GM20431 (cell line): ENCODE measurements at regions not wholly inside any gene's neighbourhood (a gene's known extent, or its start where the extent isn't known, plus 50 kb on each side); places are given as distances from the start of the nearest gene placed in this dataset.
"Not testable (repeated sequence)": the region's sequence is repeated elsewhere in the genome, so short reads cannot be mapped to it uniquely, and the experiment has no call there.

Source experiments
- in situ Hi-C: fragments of 300-500 bp; cut with MseI, MboI; formaldehyde crosslinking; loops from one replicate; pipeline ENCODE4 v1.15.0; 2020; ENCODE audit warnings: low sequenced_read_pairs; ENCODE audit not compliant: unreplicated experiment

DNA sequence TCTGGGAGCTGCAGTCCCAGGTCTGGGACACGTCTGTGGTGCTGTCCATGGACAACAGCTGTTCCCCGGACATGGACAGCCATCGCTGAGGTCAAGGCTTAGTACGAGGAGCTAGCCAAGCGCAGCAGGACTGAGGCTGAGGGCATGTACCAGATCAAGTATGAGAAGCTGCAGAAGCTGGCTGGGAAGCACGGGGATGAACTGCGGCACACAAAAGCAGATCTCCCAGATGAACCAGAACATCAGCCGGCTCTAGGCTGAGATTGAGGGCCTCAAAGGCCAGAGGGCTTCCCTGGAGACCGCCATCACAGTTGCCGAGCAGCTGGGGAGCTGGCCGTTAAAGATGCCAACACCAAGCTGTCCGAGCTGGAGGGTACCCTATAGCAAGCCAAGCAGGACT, 375.3 kb downstream of the SEC23A start:
- in situ Hi-C loops = no loop called here

GRCh38 chr14:38724621-38725020, 378.4 kb downstream of the SEC23A start:
- in situ Hi-C loops = no loop called here

- in situ Hi-C loops = no loop called here
Measured at GRCh38 chr14:38723959-38724358, 379.1 kb downstream of the SEC23A start.

GRCh38 chr14:38723277-38723676, 379.8 kb downstream of the SEC23A start:
- in situ Hi-C loops = no loop called here

DNA sequence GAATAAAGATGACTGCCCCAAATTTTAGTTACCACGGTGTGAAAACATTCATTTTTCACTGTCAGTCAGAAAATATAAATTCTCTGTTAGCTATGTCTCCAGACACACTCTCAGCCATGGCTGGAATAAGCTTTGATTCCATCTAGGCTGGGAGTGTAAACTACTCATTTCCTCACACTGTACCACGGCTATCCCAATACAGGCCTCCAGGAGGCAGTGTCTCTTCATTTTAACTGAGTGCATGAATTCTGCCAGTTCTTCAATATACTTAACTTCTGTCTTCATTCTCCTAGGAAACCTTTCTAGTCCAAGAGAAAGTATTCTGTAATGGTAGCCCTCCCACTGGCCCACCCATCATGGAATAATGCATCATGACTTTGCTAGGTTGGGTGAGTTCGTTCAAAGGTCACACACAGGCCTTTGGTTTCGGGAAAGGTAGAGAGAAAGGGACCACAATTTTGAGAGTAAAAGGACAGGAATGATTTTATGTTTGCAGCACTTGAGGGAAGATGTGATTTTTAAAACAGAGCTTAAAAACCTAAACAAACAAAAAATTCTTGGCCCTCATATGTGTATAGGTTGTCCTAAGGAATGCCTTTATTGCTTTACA, 381.1 kb downstream of the SEC23A start:
- in situ Hi-C loops = no loop called here

DNA sequence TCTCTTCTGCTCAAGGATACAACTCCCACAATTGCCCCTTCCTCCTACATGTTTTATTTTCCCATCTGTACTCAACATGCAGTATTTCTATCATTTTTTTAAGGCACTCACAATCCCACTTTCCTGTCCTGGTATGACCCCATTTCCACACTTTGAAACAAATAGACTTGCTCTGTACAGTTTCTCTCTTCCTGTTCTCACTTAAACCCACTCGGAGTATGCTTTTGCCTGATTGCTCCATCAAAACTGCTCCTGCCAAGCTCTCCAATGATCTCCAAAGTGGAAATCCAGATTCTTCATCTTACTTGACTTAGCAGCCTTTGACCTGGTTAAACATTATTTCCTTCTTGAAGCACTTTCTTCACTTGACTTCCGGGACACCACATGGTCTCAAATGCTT, 384.5 kb downstream of the SEC23A start:
- in situ Hi-C loops = no loop called here

DNA sequence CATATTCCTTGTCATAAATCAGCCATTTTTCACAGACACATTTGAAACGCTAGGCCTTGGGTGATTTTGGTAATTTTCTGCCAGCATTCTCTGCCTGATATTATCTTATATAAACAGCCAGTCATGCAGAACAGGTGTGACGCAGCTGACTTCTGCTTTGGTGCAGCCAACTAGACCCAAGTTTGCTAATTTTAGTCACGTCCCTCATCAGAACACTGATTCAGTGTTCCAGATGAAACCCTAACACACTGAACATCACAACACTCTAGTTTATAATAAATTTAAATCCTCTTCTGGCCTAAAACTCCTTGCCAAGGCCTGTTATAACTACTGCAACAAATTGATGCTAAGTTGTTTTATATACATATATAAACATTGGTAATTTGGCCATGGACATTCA, 386.1 kb downstream of the SEC23A start:
- in situ Hi-C loops = no loop called here

- in situ Hi-C loops = no loop called here
Measured at GRCh38 chr14:38710881-38711280, 392.2 kb downstream of the SEC23A start.

DNA sequence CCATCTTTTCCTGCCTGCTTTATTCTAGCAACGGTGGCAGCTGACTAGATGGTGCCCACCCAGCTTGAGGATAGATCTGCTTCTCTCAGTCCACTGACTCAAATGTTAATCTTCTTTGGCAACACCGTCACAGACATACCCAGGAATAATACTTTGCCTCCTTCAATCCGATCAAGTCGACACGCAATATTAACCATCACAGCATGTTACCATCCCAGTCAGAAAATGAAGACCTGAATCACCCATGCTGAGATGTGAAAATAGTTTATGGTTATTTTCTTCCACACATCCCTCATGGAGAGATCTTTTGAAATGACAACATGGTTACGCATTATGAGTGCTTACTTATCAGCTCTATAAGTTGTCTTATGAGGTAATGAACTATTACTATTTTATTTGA, 392.8 kb downstream of the SEC23A start:
- in situ Hi-C loops = no loop called here

DNA sequence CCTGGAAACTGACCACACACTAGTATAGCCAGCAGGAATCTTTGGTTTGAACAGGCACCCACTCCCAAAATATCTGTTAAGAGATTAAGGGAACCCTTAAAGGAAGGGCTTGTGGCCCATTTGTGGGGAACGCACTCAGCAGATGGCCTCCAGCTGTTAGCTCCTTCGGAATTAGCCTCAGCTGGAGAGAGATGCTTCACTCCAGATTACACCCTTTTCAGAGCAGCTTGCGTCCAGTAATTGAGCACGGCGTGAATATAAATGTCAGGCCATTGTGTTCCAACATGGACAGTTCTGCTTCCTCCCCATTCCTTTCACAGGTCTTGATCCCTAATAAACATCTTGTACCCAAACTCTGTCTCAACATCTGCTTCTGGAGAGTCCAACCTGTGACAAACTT, 397.8 kb downstream of the SEC23A start:
- in situ Hi-C loops = no loop called here

GRCh38 chr14:38704220-38704619, 398.8 kb downstream of the SEC23A start:
- in situ Hi-C loops = no loop called here

- in situ Hi-C loops = no loop called here
Measured at GRCh38 chr14:38696925-38697324, 406.1 kb downstream of the SEC23A start.

- in situ Hi-C loops = no loop called here
Measured at GRCh38 chr14:38693423-38693822, 409.6 kb downstream of the SEC23A start.

GRCh38 chr14:38669027-38669426, 413.1 kb upstream of the CLEC14A start:
- in situ Hi-C loops = no loop called here

- in situ Hi-C loops = no loop called here
Measured at GRCh38 chr14:38663382-38663781, 407.5 kb upstream of the CLEC14A start.

DNA sequence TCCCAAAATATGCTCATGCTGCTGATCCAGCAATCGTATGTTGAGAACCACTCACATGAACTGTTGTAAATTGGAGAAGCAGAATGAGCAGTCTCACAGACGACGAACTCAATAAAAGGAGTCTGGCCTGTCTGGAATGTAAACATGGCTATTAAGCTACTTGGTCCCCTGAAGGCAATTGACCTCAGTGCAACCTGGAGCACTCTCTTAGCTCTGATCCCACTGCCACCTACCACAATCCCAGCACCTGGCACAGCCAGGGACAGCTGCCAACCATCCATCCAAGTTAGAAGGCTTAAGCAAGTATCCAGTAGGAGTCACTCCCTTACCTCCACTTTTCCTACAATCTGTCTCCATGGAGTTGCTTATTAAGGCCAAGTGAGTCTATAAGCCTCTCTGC, 406.9 kb upstream of the CLEC14A start:
- in situ Hi-C loops = no loop called here

GRCh38 chr14:38646391-38646790, 390.5 kb upstream of the CLEC14A start:
- in situ Hi-C loops = no loop called here

DNA sequence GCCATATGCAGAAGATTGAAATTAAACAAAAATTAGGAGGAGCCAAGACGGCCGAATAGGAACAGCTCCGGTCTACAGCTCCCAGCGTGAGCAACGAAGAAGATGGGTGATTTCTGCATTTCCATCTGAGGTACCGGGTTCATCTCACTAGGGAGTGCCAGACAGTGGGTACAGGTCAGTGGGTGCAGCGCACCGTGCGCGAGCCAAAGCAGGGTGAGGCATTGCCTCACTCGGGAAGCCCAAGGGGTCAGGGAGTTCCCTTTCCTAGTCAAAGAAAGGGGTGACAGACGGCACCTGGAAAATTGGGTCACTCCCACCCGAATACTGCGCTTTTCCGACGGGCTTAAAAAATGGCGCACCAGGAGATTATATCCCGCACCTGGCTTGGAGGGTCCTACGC, 379.0 kb upstream of the CLEC14A start:
- in situ Hi-C loops = not testable (repeated sequence)

DNA sequence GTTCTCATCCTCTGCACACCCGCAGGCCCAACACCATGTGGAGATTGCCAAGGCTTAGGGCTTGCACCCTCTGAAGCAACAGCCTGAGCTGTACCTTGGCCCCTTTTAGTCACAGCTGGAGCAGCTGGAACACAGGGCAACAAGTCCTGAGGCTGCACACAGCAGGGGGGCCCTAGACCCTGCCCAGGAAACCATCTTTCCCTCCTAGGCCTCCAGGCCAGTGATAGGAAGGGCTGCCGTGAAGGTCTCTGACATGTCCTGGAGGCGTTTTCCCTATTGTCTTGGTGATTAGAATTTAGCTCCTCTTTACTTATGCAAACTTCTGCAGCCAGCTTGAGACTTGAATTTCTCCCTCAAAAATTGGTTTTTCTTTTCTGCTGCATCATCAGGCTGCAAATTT, 373.5 kb upstream of the CLEC14A start:
- in situ Hi-C loops = no loop called here

DNA sequence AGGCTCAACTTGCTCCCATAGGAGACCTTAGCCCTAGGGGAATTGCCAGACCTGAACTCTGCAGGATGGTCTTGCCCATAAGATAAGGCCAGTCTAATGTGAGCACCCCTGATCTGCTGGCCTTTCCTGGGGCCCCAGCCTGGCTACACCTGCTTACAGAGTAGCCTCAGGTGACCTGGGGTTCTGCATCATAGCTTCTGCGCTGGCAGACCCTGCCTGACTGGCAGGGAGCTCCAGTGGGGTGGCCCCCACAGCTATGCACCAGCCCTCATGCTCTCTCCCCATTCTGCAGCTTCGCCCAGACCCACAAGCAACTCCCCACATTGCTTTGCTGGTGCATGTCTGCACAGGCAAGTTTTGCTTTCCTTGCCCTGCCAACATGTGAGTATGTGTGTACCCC, 371.3 kb upstream of the CLEC14A start:
- in situ Hi-C loops = no loop called here

DNA sequence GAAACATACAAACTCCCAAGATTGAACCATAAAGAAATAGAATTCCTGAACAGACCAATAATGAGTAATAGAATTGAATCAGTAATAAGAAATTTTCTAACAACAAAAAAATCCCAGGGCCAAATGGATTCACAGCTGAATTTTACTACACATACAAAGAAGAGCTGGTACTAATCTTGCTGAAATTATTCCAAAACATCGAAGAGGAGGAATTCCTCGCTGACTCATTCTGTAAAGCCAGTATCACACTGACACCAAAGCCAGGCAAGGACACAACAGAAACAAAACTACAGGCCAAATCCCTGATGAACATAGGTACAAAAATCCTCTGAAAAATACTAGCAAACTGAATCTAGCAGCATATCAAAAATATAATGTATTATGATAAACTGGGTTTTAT, 367.8 kb upstream of the CLEC14A start:
- in situ Hi-C loops = loop anchor here (25.0 kb wide), 1 partner anchor 636 kb away; no protein-coding TSS in a partner anchor

DNA sequence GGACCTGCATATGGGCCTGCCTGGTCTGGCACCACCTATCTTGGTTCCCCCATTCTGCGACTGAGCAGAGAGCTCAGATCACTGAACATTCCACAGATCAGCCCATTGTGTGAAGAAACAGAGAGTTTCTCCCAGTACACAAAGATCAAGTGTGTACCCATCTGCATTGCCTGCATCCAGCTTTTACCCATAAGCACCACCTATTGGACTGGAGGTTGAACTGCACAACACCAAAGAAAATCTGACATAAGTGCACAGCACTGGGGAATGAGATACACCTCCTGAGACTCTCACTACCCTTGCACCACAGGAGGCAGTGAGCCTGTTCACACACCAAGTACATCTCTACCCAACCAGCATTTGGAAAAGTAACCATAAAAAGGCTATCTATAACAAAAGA, 362.6 kb upstream of the CLEC14A start:
- in situ Hi-C loops = loop anchor here (25.0 kb wide), 1 partner anchor 631 kb away; no protein-coding TSS in a partner anchor
